IMR-90 (cell line): ENCODE measurements at regions not wholly inside any gene's neighbourhood (a gene's known extent, or its start where the extent isn't known, plus 50 kb on each side); places are given as distances from the start of the nearest gene placed in this dataset.

Source experiments
- ATAC-seq: fragments of 200-7000 bp; cut with Tn5 transposase; 2 replicates; pipeline ENCODE4 v1.9.1; 2020; ENCODE audit warnings: low read depth, mild to moderate bottlenecking, moderate library complexity
- BruUV-seq: library from RNA; stranded (reverse); fragments of 400-500 nt; replicated peaks from 2 replicates; lab custom pipeline; 2021; lab: Mats Ljungman, UMichigan
- CTCF ChIA-PET: fragments of 300-600 bp; formaldehyde crosslinking; extraction: SDS; loops from one replicate; lab custom pipeline; 2021; ENCODE audit warnings: antibody characterized with exemption; lab: Yijun Ruan, JAX
- POLR2A ChIA-PET: fragments of 300-600 bp; sonication (Branson Sonifier 250); formaldehyde crosslinking; loops from one replicate; lab custom pipeline; 2022; ENCODE audit warnings: antibody characterized with exemption; ENCODE audit not compliant: unreplicated experiment; lab: Charles Lee
- DNase-seq: peaks from one replicate; pipeline ENCODE4 v3.0.0; 2013
- H2AFZ ChIP-seq: replicated peaks from 2 replicates; pipeline ENCODE3; 2013; ENCODE audit warnings: low read length, mild to moderate bottlenecking; ENCODE audit not compliant: poor library complexity
- H2AK5ac ChIP-seq: 2 replicates; pipeline ENCODE4 v1.6.1; 2013; ENCODE audit warnings: low read depth, low read length, inconsistent platforms
- H2AK9ac ChIP-seq: replicated peaks from 2 replicates; pipeline ENCODE3; 2013; ENCODE audit warnings: mild to moderate bottlenecking, low read depth, low read length, moderate library complexity; ENCODE audit not compliant: poor library complexity
- H2BK120ac ChIP-seq: 2 replicates; pipeline ENCODE4 v1.6.1; 2013; ENCODE audit warnings: low read depth, low read length, inconsistent platforms
- H2BK15ac ChIP-seq: 3 replicates; pipeline ENCODE4 v1.6.1; 2013; ENCODE audit warnings: low read depth, low read length, inconsistent platforms
- H2BK20ac ChIP-seq: 2 replicates; pipeline ENCODE4 v1.6.1; 2013; ENCODE audit warnings: low read depth, mild to moderate bottlenecking, inconsistent platforms, low read length, moderate library complexity
- H2BK5ac ChIP-seq: 2 replicates; pipeline ENCODE4 v1.6.1; 2013; ENCODE audit warnings: mild to moderate bottlenecking, low read depth, low read length, inconsistent platforms; ENCODE audit not compliant: poor library complexity, severe bottlenecking
- H3K14ac ChIP-seq: replicated peaks from 2 replicates; pipeline ENCODE4 v1.6.1; 2013; ENCODE audit warnings: low read depth, low read length, inconsistent platforms
- H3K18ac ChIP-seq: 2 replicates; pipeline ENCODE4 v1.6.1; 2013; ENCODE audit warnings: low read depth, low read length, control low read depth
- H3K23ac ChIP-seq: 2 replicates; pipeline ENCODE4 v1.6.1; 2013; ENCODE audit warnings: low read depth, low read length, inconsistent platforms
- H3K27ac ChIP-seq: 2 replicates; pipeline ENCODE4 v1.5.1; 2013; ENCODE audit warnings: mild to moderate bottlenecking, control low read depth, low read length; ENCODE audit not compliant: insufficient read depth
- H3K27me3 ChIP-seq: 2 replicates; pipeline ENCODE4 v1.6.1; 2013; ENCODE audit warnings: low read length; ENCODE audit not compliant: control insufficient read depth, insufficient read depth
- H3K36me3 ChIP-seq: 2 replicates; pipeline ENCODE4 v1.6.1; 2013; ENCODE audit warnings: low read length, mixed read lengths; ENCODE audit not compliant: control insufficient read depth, insufficient read depth
- H3K4ac ChIP-seq: 2 replicates; pipeline ENCODE4 v1.6.1; 2013; ENCODE audit warnings: low read depth, low read length, inconsistent platforms
- H3K4me1 ChIP-seq: 2 replicates; pipeline ENCODE4 v1.6.1; 2013; ENCODE audit warnings: low read length, mixed read lengths; ENCODE audit not compliant: control insufficient read depth, insufficient read depth
- H3K4me2 ChIP-seq: 2 replicates; pipeline ENCODE4 v1.6.1; 2013; ENCODE audit warnings: low read depth, mild to moderate bottlenecking, control low read depth, low read length, moderate library complexity
- H3K4me3 ChIP-seq: 2 replicates; pipeline ENCODE4 v1.5.1; 2013; ENCODE audit warnings: low read depth, mild to moderate bottlenecking, control low read depth, low read length, moderate library complexity; ENCODE audit not compliant: insufficient read depth
- H3K56ac ChIP-seq: 2 replicates; pipeline ENCODE4 v1.6.1; 2013; ENCODE audit warnings: low read length, inconsistent platforms; ENCODE audit not compliant: insufficient read depth; ENCODE audit errors: extremely low read depth
- H3K79me1 ChIP-seq, 2 experiments: 2 replicates each; pipeline ENCODE4 v1.6.1; 2013; ENCODE audit warnings: low read length in 2 of 2, inconsistent platforms in 1 of 2, low read depth in 1 of 2
- H3K9ac ChIP-seq: 2 replicates; pipeline ENCODE4 v1.6.1; 2013; ENCODE audit warnings: low read depth, low read length, control low read depth
- H3K9me1 ChIP-seq: 2 replicates; pipeline ENCODE4 v1.6.1; 2013; ENCODE audit warnings: low read length, inconsistent platforms; ENCODE audit not compliant: insufficient read depth
- H3K9me3 ChIP-seq: 2 replicates; pipeline ENCODE4 v1.6.1; 2013; ENCODE audit warnings: low read length; ENCODE audit not compliant: control insufficient read depth, insufficient read depth
- H4K20me1 ChIP-seq: 2 replicates; pipeline ENCODE4 v1.6.1; 2013; ENCODE audit warnings: low read length, inconsistent platforms; ENCODE audit not compliant: insufficient read depth
- H4K5ac ChIP-seq: 2 replicates; pipeline ENCODE4 v1.6.1; 2013; ENCODE audit warnings: mild to moderate bottlenecking, low read depth, low read length, control low read depth
- H4K8ac ChIP-seq, 2 experiments: 2 replicates each; pipeline ENCODE4 v1.6.1; 2013; ENCODE audit warnings: low read depth in 2 of 2, low read length in 2 of 2, control low read depth in 1 of 2, inconsistent platforms in 1 of 2
- H4K91ac ChIP-seq: 2 replicates; pipeline ENCODE4 v1.6.1; 2013; ENCODE audit warnings: low read depth, low read length, inconsistent platforms; ENCODE audit not compliant: insufficient read depth
- MAFK ChIP-seq: IDR thresholded peaks from 2 replicates; pipeline ENCODE4 v1.6.1; 2012; ENCODE audit warnings: low read depth, low read length, improper control_type of control experiment
- WGBS, 2 experiments: methylation state at CpG; one replicate each; pipeline versions ENCODE4 v1.1.5 to v1.1.7; 2013; ENCODE audit warnings: missing lambda C conversion rate in 2 of 2; ENCODE audit not compliant: insufficient read length in 1 of 2; ENCODE audit errors: extremely low coverage in 2 of 2; 5-methylcytosine and 5-hydroxymethylcytosine counted together
- dilution Hi-C: fragments of 300-500 bp; cut with HindIII; formaldehyde crosslinking; loops from one replicate; pipeline ENCODE4 v1.14.3; 2018; ENCODE audit warnings: low sequenced_read_pairs; ENCODE audit not compliant: unreplicated experiment
- in situ Hi-C: fragments of 300-500 bp; cut with MboI; formaldehyde crosslinking; loops from 3 replicates; pipeline ENCODE4 v1.14.3; 2019; ENCODE audit warnings: low sequenced_read_pairs, inconsistent platforms, mixed read lengths
- intact Hi-C: fragments of 100-400 bp; cut with micrococcal nuclease; formaldehyde crosslinking; loops from 2 replicates; pipeline ENCODE4 v1.10.0; 2022

- no peak overlapping the region for H2AK5ac ChIP-seq
- CTCF ChIA-PET = no interaction called here
- intact Hi-C loops = no loop called here
- no peak overlapping the region for H3K23ac ChIP-seq
- H3K56ac ChIP-seq = no peak overlapping the region
- H2AFZ ChIP-seq = no peak overlapping the region
- H3K27me3 ChIP-seq = no peaks in the 10 kb centered on the region
- dilution Hi-C loops = no loop called here
- H3K27ac ChIP-seq = no peak overlapping the region
- H3K18ac ChIP-seq = no peak overlapping the region
- no peak overlapping the region for H3K4me2 ChIP-seq
- POLR2A ChIA-PET = no interaction called here
- no peak overlapping the region for H2BK15ac ChIP-seq
- in situ Hi-C loops = no loop called here
- no peak overlapping the region for H3K4me3 ChIP-seq
- DNase-seq (no peak), ATAC-seq (no peak)
- H3K9me1 ChIP-seq = no peaks in the 10 kb centered on the region
- no peaks in the 10 kb centered on the region for H4K20me1 ChIP-seq
- no peak overlapping the region for H4K8ac ChIP-seq
- no peak for TF ChIP-seq MAFK
- no peak overlapping the region for H3K14ac ChIP-seq
- BruUV-seq = no TSS peak
- no peak overlapping the region for H4K5ac ChIP-seq
- no peak overlapping the region for H2BK120ac ChIP-seq
- H2BK5ac ChIP-seq = no peak overlapping the region
- no peak overlapping the region for H2AK9ac ChIP-seq
- H3K9me3 ChIP-seq = no peaks in the 10 kb centered on the region
- no peaks in the 10 kb centered on the region for H3K79me1 ChIP-seq
- H3K9ac ChIP-seq = no peak overlapping the region
- H3K4me1 ChIP-seq = no peaks in the 10 kb centered on the region
- H2BK20ac ChIP-seq = no peak overlapping the region
- no peak overlapping the region for H4K91ac ChIP-seq
- no CpG with 5 or more reads among the region's 5 CpGs for WGBS, 2 experiments
- no peak overlapping the region for H3K4ac ChIP-seq
- H3K36me3 ChIP-seq = no peaks in the 10 kb centered on the region
Observed at GRCh38 chr12:40565029-40565633, 127.1 kb upstream of the CNTN1 start.
